Thyroid gland (tissue), 4 donors: ENCODE measurements at regions not wholly inside any gene's neighbourhood (a gene's known extent, or its start where the extent isn't known, plus 50 kb on each side); places are given as distances from the start of the nearest gene placed in this dataset.

ENCODE experiments used
- CTCF ChIP-seq, 6 experiments: fragments of 200-600 bp in 3 of 6; fragments of 450-650 bp in 3 of 6; sonication (generic) in 3 of 6; IDR thresholded peaks; one replicate each; pipeline ENCODE4 v1.5.1; 2016 to 2019; ENCODE audit warnings: antibody characterized with exemption in 6 of 6, mild to moderate bottlenecking in 2 of 6, inconsistent platforms in 1 of 6, moderate library complexity in 1 of 6
- POLR2A ChIP-seq, 2 donors: fragments of 450-650 bp; IDR thresholded peaks; one replicate each; pipeline ENCODE4 v1.6.1; 2017; ENCODE audit warnings: antibody characterized with exemption in 2 of 2, mild to moderate bottlenecking in 2 of 2, moderate library complexity in 1 of 2

DNA sequence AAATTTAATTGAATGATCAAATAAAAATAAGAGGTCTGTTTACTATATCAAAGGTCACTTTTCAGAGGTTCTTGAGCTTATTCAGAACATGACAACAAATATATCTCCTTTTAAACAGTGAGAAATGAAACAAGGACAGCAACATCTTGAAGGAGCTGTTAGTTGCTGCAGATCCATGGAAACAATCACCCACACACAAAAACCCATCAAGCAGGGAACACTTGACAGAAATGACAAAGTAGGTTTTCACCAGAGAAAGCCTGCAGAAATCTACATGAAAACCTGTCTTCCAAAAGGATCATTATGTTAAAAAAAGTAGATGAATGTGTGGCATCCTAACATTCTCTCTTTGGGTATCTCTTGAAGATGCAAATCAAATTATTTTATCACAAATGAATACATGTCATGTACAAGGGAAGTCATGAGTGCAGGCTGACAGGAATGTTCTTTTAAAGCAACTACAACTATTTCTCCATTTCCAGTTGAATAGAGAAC lies 203.0 kb downstream of the GRIA2 start:
- no peak for TF ChIP-seq POLR2A (IDR thresholded peaks at IDR 0.05)
- TF ChIP-seq CTCF (IDR thresholded peaks at IDR 0.05) = no peak
